Amniotic epithelial cell (primary cell): ENCODE measurements at regions not wholly inside any gene's neighbourhood (a gene's known extent, or its start where the extent isn't known, plus 50 kb on each side); places are given as distances from the start of the nearest gene placed in this dataset.
"Not testable (repeated sequence)": the region's sequence is repeated elsewhere in the genome, so short reads cannot be mapped to it uniquely, and the experiment has no call there.

Experiments
- DNase-seq: peaks from one replicate; pipeline ENCODE4 v3.0.0-alpha.2; 2010; ENCODE audit warnings: low read depth

- DNase-seq, result no peak
Observed at GRCh38 chr12:105581420-105581819, 250.9 kb downstream of the C12orf75 start.

GRCh38 chr12:105585107-105585506, 254.6 kb downstream of the C12orf75 start:
- no peak for DNase-seq

GRCh38 chr12:105587237-105587636, 256.7 kb downstream of the C12orf75 start:
- no peak for DNase-seq

GRCh38 chr12:105588106-105588505, 257.6 kb downstream of the C12orf75 start:
- DNase-seq, result no peak

GRCh38 chr12:105590571-105590970, 260.1 kb downstream of the C12orf75 start:
- peak; percentile 53 for DNase-seq

- DNase-seq, result no peak
Observed at GRCh38 chr12:105595440-105595839, 264.9 kb downstream of the C12orf75 start.

GRCh38 chr12:105596731-105597130, 266.2 kb downstream of the C12orf75 start:
- no peak for DNase-seq

- no peak for DNase-seq
Observed at GRCh38 chr12:105598031-105598430, 267.5 kb downstream of the C12orf75 start.

GRCh38 chr12:105600911-105601545, 270.5 kb downstream of the C12orf75 start:
- DNase-seq, result peak; percentile 60

GRCh38 chr12:105602312-105602711, 271.8 kb downstream of the C12orf75 start:
- DNase-seq, result not testable (repeated sequence)

- not testable (repeated sequence) for DNase-seq
Observed at GRCh38 chr12:105604281-105604680, 273.8 kb downstream of the C12orf75 start.

- not testable (repeated sequence) for DNase-seq
Observed at GRCh38 chr12:105606613-105607012, 276.1 kb downstream of the C12orf75 start.

GRCh38 chr12:105609001-105609400, 278.5 kb downstream of the C12orf75 start:
- peak; percentile 14 for DNase-seq

- no peak for DNase-seq
Observed at GRCh38 chr12:105610459-105610858, 280.0 kb downstream of the C12orf75 start.

- DNase-seq, result no peak
Observed at GRCh38 chr12:105611340-105611739, 280.8 kb downstream of the C12orf75 start.

GRCh38 chr12:105613269-105613668, 282.8 kb downstream of the C12orf75 start:
- no peak for DNase-seq

- DNase-seq, result no peak
Observed at GRCh38 chr12:105613887-105614286, 283.4 kb downstream of the C12orf75 start.

- peak; percentile 22 for DNase-seq
Observed at GRCh38 chr12:105616971-105617540, 286.6 kb downstream of the C12orf75 start.

- DNase-seq, result no peak
Observed at GRCh38 chr12:105622220-105622619, 291.7 kb downstream of the C12orf75 start.

- no peak for DNase-seq
Observed at GRCh38 chr12:105622846-105623736, 292.6 kb downstream of the C12orf75 start.

GRCh38 chr12:105626653-105627052, 296.2 kb downstream of the C12orf75 start:
- DNase-seq, result no peak

GRCh38 chr12:105637470-105637869, 307.0 kb downstream of the C12orf75 start:
- DNase-seq, result no peak

GRCh38 chr12:105640761-105641160, 310.3 kb downstream of the C12orf75 start:
- DNase-seq, result no peak
